ENCODE measurements at regions not wholly inside any gene's neighbourhood (a gene's known extent, or its start where the extent isn't known, plus 50 kb on each side); places are given as distances from the start of the nearest gene placed in this dataset.

GRCh38 chr3:168333410-168333935 is 237.7 kb upstream of the GOLIM4 start:
- ChIA-PET CTCF (no interaction called here), POLR2A (no interaction called here)
- Mint-ChIP-seq H3K4me1 (ENCODE audit: insufficient read depth, unreplicated experiment) (no peaks in the 10 kb centered on the region), H3K9me3 (ENCODE audit: unreplicated experiment) (no peaks in the 10 kb centered on the region), H3K4me3 (ENCODE audit: unreplicated experiment) (no peak overlapping the region), H3K27ac (ENCODE audit: low read depth, unreplicated experiment) (no peak overlapping the region), H3K27me3 (ENCODE audit: insufficient read depth, unreplicated experiment) (peaks cover 80% of the 10 kb centered on the region), H3K36me3 (ENCODE audit: insufficient read depth, unreplicated experiment) (no peaks in the 10 kb centered on the region)
- no peak for DNase-seq (ENCODE audit: unreplicated experiment)
- intact Hi-C loops (cut with micrococcal nuclease) = no loop called here
- BruUV-seq (replicated peaks) = no TSS peak
- TF ChIP-seq CTCF (IDR thresholded peaks at IDR 0.05; ENCODE audit: unreplicated experiment) = no peak

DNA sequence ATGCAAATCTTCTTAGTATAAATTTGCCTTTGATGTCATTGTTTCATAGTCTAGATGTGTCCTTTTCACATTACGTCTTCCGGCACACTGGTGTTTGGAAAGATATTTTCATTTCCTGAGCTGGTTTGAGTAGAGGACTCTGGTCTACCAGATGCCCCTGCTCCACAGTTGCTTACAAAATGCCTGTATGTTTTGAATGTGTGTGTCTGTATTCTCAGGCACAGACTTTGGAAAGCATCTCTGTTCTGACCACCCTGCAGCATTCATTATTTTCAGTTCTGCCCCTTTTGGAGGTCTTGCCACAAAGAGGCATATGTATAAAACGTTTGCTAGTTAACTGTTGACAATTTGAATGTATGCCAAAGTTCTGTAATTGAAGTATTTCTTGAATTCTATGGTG is 236.0 kb upstream of the GOLIM4 start:
- no peak for DNase-seq (ENCODE audit: unreplicated experiment)
- CTCF ChIA-PET = no interaction called here
- Mint-ChIP-seq H3K9me3 (ENCODE audit: unreplicated experiment) (no peaks in the 10 kb centered on the region), H3K36me3 (ENCODE audit: insufficient read depth, unreplicated experiment) (no peaks in the 10 kb centered on the region), H3K27ac (ENCODE audit: low read depth, unreplicated experiment) (no peak overlapping the region), H3K4me3 (ENCODE audit: unreplicated experiment) (no peak overlapping the region), H3K27me3 (ENCODE audit: insufficient read depth, unreplicated experiment) (peaks cover 85% of the 10 kb centered on the region), H3K4me1 (ENCODE audit: insufficient read depth, unreplicated experiment) (no peaks in the 10 kb centered on the region)
- intact Hi-C loops (cut with micrococcal nuclease) = no loop called here
- TF ChIP-seq CTCF (IDR thresholded peaks at IDR 0.05; ENCODE audit: unreplicated experiment) = no peak
- POLR2A ChIA-PET = no interaction called here
- no TSS peak for BruUV-seq (replicated peaks)

- Mint-ChIP-seq H3K4me1 (ENCODE audit: insufficient read depth, unreplicated experiment) (no peaks in the 10 kb centered on the region), H3K9me3 (ENCODE audit: unreplicated experiment) (no peaks in the 10 kb centered on the region), H3K27me3 (ENCODE audit: insufficient read depth, unreplicated experiment) (peaks cover 85% of the 10 kb centered on the region), H3K4me3 (ENCODE audit: unreplicated experiment) (no peak overlapping the region), H3K36me3 (ENCODE audit: insufficient read depth, unreplicated experiment) (no peaks in the 10 kb centered on the region), H3K27ac (ENCODE audit: low read depth, unreplicated experiment) (no peak overlapping the region)
- ChIA-PET CTCF (interaction anchor here (0.5 kb wide), 1 partner anchor 16 kb away, joined by 3 read pairs; no protein-coding TSS in a partner anchor), POLR2A (no interaction called here)
- no peak for DNase-seq (ENCODE audit: unreplicated experiment)
- no TSS peak for BruUV-seq (replicated peaks)
- TF ChIP-seq CTCF (IDR thresholded peaks at IDR 0.05; ENCODE audit: unreplicated experiment) = no peak
- intact Hi-C loops (cut with micrococcal nuclease) = no loop called here
These were observed 235.3 kb upstream of the GOLIM4 start for GRCh38 chr3:168330983-168331382.

DNA sequence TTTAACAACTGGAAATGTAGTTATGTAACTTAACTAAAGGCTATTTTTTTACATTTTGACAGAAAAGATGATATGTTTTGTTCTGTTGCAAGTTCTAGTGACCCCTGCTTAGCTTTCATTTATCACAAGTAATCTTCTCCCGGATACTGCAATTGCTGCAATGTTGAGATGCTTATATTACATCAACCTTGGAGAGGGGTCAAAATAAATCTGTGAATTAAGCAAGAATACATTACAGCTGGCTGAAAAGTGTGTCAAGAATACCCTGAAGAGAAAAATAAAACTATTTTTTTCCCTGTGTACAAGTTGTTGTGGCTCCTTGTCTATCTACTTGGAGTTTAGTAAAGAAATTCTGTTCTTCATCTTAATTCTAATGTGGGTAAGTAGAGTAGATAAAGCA is 232.1 kb upstream of the GOLIM4 start:
- H3K27me3 Mint-ChIP-seq (ENCODE audit: insufficient read depth, unreplicated experiment) = peaks cover 90% of the 10 kb centered on the region
- H3K4me3 Mint-ChIP-seq (ENCODE audit: unreplicated experiment) = no peak overlapping the region
- no peaks in the 10 kb centered on the region for H3K4me1 Mint-ChIP-seq (ENCODE audit: insufficient read depth, unreplicated experiment)
- ChIA-PET CTCF (no interaction called here), POLR2A (no interaction called here)
- H3K27ac Mint-ChIP-seq (ENCODE audit: low read depth, unreplicated experiment) = no peak overlapping the region
- BruUV-seq (replicated peaks) = no TSS peak
- H3K36me3 Mint-ChIP-seq (ENCODE audit: insufficient read depth, unreplicated experiment) = no peaks in the 10 kb centered on the region
- H3K9me3 Mint-ChIP-seq (ENCODE audit: unreplicated experiment) = no peaks in the 10 kb centered on the region
- DNase-seq (ENCODE audit: unreplicated experiment) = no peak
- TF ChIP-seq CTCF (IDR thresholded peaks at IDR 0.05; ENCODE audit: unreplicated experiment) = no peak
- intact Hi-C loops (cut with micrococcal nuclease) = no loop called here
